ENCODE measurements at regions not wholly inside any gene's neighbourhood (a gene's known extent, or its start where the extent isn't known, plus 50 kb on each side); places are given as distances from the start of the nearest gene placed in this dataset.

GRCh38 chr3:156024904-156025533 lies 95.4 kb upstream of the KCNAB1 start:
- TF ChIP-seq CTCF (IDR thresholded peaks at IDR 0.05; ENCODE audit: low read depth, low read length): no peak
- TF ChIP-seq POLR2A (IDR thresholded peaks at IDR 0.05; ENCODE audit: extremely low read depth, insufficient read length): no peak
